ENCODE measurements at regions not wholly inside any gene's neighbourhood (a gene's known extent, or its start where the extent isn't known, plus 50 kb on each side); places are given as distances from the start of the nearest gene placed in this dataset.

GRCh38 chr3:80405618-80406017 lies 637.8 kb upstream of the ROBO1 start:
- H3K36me3 ChIP-seq, result no peaks in the 10 kb centered on the region
- H3K4me1 ChIP-seq, result no peaks in the 10 kb centered on the region
- H3K4me3 ChIP-seq, result no peak overlapping the region
- 92% methylated on average over 5 of the region's 5 CpGs for WGBS
- peaks cover 3% of the 10 kb centered on the region for H3K9me3 ChIP-seq
- no peak for DNase-seq (ENCODE audit: low spot score in 2 of 2)
- no peak overlapping the region for H3K27ac ChIP-seq
- TF ChIP-seq EP300 (IDR thresholded peaks at IDR 0.05) (no peak), CTCF (IDR thresholded peaks at IDR 0.05) (no peak), POLR2A (IDR thresholded peaks at IDR 0.05) (no peak), POLR2AphosphoS5 (IDR thresholded peaks at IDR 0.05) (no peak)
- H3K27me3 ChIP-seq, result no peaks in the 10 kb centered on the region

- no peak overlapping the region for H3K27ac ChIP-seq
- H3K4me3 ChIP-seq, result no peak overlapping the region
- H3K36me3 ChIP-seq, result no peaks in the 10 kb centered on the region
- H3K9me3 ChIP-seq, result no peaks in the 10 kb centered on the region
- H3K4me1 ChIP-seq, result no peaks in the 10 kb centered on the region
- DNase-seq (ENCODE audit: low spot score in 2 of 2), result no peak
- TF ChIP-seq POLR2A (IDR thresholded peaks at IDR 0.05) (no peak), POLR2AphosphoS5 (IDR thresholded peaks at IDR 0.05) (no peak), EP300 (IDR thresholded peaks at IDR 0.05) (no peak), CTCF (IDR thresholded peaks at IDR 0.05) (no peak)
- H3K27me3 ChIP-seq, result no peaks in the 10 kb centered on the region
- WGBS, result 87% methylated on average over 5 of the region's 5 CpGs
Measured at GRCh38 chr3:80395023-80395422, 627.2 kb upstream of the ROBO1 start.

- H3K27ac ChIP-seq, result no peak overlapping the region
- DNase-seq (ENCODE audit: low spot score in 2 of 2), result no peak
- no peaks in the 10 kb centered on the region for H3K36me3 ChIP-seq
- no peaks in the 10 kb centered on the region for H3K9me3 ChIP-seq
- no peak overlapping the region for H3K4me3 ChIP-seq
- no peak for TF ChIP-seq EP300 (IDR thresholded peaks at IDR 0.05)
- H3K27me3 ChIP-seq, result no peaks in the 10 kb centered on the region
- H3K4me1 ChIP-seq, result no peaks in the 10 kb centered on the region
Measured at GRCh38 chr3:80391573-80391972, 623.8 kb upstream of the ROBO1 start.

- no peaks in the 10 kb centered on the region for H3K36me3 ChIP-seq
- no peak for TF ChIP-seq POLR2AphosphoS5 (IDR thresholded peaks at IDR 0.05)
- no peak for TF ChIP-seq CTCF (IDR thresholded peaks at IDR 0.05)
- no peak for TF ChIP-seq POLR2A (IDR thresholded peaks at IDR 0.05)
- no peak for TF ChIP-seq EP300 (IDR thresholded peaks at IDR 0.05)
- WGBS, result 86% methylated on average over 5 of the region's 5 CpGs
- H3K9me3 ChIP-seq, result no peaks in the 10 kb centered on the region
- H3K4me3 ChIP-seq, result no peak overlapping the region
- DNase-seq (ENCODE audit: low spot score in 2 of 2), result no peak
- no peak overlapping the region for H3K27ac ChIP-seq
- no peaks in the 10 kb centered on the region for H3K27me3 ChIP-seq
- no peaks in the 10 kb centered on the region for H3K4me1 ChIP-seq
Measured at GRCh38 chr3:80384811-80385210, 617.0 kb upstream of the ROBO1 start.

GRCh38 chr3:80374423-80374822 lies 606.6 kb upstream of the ROBO1 start:
- DNase-seq (ENCODE audit: low spot score in 2 of 2), result no peak
- H3K4me3 ChIP-seq, result no peak overlapping the region
- H3K9me3 ChIP-seq, result peaks cover 5% of the 10 kb centered on the region
- H3K27me3 ChIP-seq, result no peaks in the 10 kb centered on the region
- TF ChIP-seq POLR2A (IDR thresholded peaks at IDR 0.05), result no peak
- TF ChIP-seq POLR2AphosphoS5 (IDR thresholded peaks at IDR 0.05), result no peak
- no peak for TF ChIP-seq EP300 (IDR thresholded peaks at IDR 0.05)
- TF ChIP-seq CTCF (IDR thresholded peaks at IDR 0.05), result no peak
- H3K4me1 ChIP-seq, result no peaks in the 10 kb centered on the region
- no peaks in the 10 kb centered on the region for H3K36me3 ChIP-seq
- no peak overlapping the region for H3K27ac ChIP-seq
- 86% methylated on average over 1 of the region's 1 CpG for WGBS

GRCh38 chr3:80368616-80369015 lies 600.8 kb upstream of the ROBO1 start:
- Histone ChIP-seq H3K9me3 (no peaks in the 10 kb centered on the region), H3K27ac (no peak overlapping the region), H3K36me3 (no peaks in the 10 kb centered on the region), H3K4me1 (no peaks in the 10 kb centered on the region), H3K4me3 (no peak overlapping the region), H3K27me3 (no peaks in the 10 kb centered on the region)
- DNase-seq (ENCODE audit: low spot score in 2 of 2), result no peak
- WGBS, result 84% methylated on average over 4 of the region's 4 CpGs
- no peak for TF ChIP-seq POLR2AphosphoS5 (IDR thresholded peaks at IDR 0.05)

Measured in suprapubic skin (tissue), 4 donors.